Neural progenitor cell (in vitro differentiated cells): ENCODE measurements at regions not wholly inside any gene's neighbourhood (a gene's known extent, or its start where the extent isn't known, plus 50 kb on each side); places are given as distances from the start of the nearest gene placed in this dataset.

Experiments used
- EZH2 ChIP-seq: fragments of 200-600 bp; sonication (generic); IDR thresholded peaks from 2 replicates; pipeline ENCODE4 v1.6.1; 2017; ENCODE audit warnings: antibody characterized with exemption, mild to moderate bottlenecking, moderate library complexity
- EZH2phosphoT487 ChIP-seq: fragments of 200-600 bp; sonication (generic); IDR thresholded peaks from 2 replicates; pipeline ENCODE4 v1.6.1; 2017; ENCODE audit warnings: antibody characterized with exemption
- TF ChIP-seq, protein P1 (sequence below): fragments of 200-600 bp; sonication (generic); IDR thresholded peaks from 2 replicates; pipeline ENCODE4 v1.5.1; 2017; ENCODE audit warnings: antibody characterized with exemption, mild to moderate bottlenecking

DNA sequence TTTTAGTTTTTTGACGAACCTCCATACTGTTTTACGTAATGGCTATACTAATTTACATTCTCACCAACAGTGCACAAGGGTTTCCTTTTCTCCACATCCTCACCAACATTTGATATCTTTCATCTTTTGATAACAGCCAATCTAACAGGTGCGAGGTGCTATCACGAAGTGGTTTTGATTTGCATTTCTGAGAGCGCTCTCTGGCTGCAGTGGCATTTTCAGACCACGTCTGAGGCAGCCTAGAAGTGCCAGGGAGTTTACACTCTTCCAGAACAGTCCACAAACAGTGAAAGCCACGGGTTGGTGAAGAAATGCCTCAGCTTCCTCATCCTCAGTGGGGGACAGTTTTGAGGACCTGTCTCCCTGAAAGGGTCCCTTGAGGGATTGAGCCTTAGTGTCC, 471.0 kb downstream of the BCOR start:
- TF ChIP-seq, protein P1, sequence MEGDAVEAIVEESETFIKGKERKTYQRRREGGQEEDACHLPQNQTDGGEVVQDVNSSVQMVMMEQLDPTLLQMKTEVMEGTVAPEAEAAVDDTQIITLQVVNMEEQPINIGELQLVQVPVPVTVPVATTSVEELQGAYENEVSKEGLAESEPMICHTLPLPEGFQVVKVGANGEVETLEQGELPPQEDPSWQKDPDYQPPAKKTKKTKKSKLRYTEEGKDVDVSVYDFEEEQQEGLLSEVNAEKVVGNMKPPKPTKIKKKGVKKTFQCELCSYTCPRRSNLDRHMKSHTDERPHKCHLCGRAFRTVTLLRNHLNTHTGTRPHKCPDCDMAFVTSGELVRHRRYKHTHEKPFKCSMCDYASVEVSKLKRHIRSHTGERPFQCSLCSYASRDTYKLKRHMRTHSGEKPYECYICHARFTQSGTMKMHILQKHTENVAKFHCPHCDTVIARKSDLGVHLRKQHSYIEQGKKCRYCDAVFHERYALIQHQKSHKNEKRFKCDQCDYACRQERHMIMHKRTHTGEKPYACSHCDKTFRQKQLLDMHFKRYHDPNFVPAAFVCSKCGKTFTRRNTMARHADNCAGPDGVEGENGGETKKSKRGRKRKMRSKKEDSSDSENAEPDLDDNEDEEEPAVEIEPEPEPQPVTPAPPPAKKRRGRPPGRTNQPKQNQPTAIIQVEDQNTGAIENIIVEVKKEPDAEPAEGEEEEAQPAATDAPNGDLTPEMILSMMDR = no peak
- TF ChIP-seq EZH2 (no peak), EZH2phosphoT487 (no peak)
